CD14-positive monocyte (primary cell): ENCODE measurements at regions not wholly inside any gene's neighbourhood (a gene's known extent, or its start where the extent isn't known, plus 50 kb on each side); places are given as distances from the start of the nearest gene placed in this dataset.
A peak's percentile ranks its signal among the peaks of the same experiment; 100 is the strongest.

Source experiments
- DNase-seq, 3 donors: peaks; one replicate each; pipeline ENCODE4 v3.0.0-alpha.2; 2011 to 2022
- H2AFZ ChIP-seq: 2 replicates; pipeline ENCODE4 v1.6.0; 2012; ENCODE audit warnings: mild to moderate bottlenecking, low read depth, low read length, inconsistent platforms; ENCODE audit not compliant: insufficient read depth, poor library complexity, severe bottlenecking
- H3K27ac ChIP-seq, 2 donors: 1 replicate in 1 of 2; 2 replicates in 1 of 2; pipeline ENCODE4 v1.5.1; 2012 to 2013; ENCODE audit warnings: low read length in 2 of 2, control low read depth in 1 of 2, inconsistent platforms in 1 of 2, low read depth in 1 of 2, mild to moderate bottlenecking in 1 of 2
- H3K27me3 ChIP-seq, 2 donors: one replicate each; pipeline versions ENCODE4 v1.6.0 to v1.6.1; 2011 to 2013; ENCODE audit warnings: low read length in 2 of 2; ENCODE audit not compliant: control insufficient read depth in 2 of 2, insufficient read depth in 2 of 2
- H3K36me3 ChIP-seq, 2 donors: replicated peaks in 1 of 2; 1 replicate in 1 of 2; 2 replicates in 1 of 2; pipeline versions ENCODE4 v1.5.1 to v1.6.1; 2012 to 2013; ENCODE audit warnings: low read length in 2 of 2, control low read depth in 1 of 2, inconsistent platforms in 1 of 2, mild to moderate bottlenecking in 1 of 2; ENCODE audit not compliant: insufficient read depth in 2 of 2, control insufficient read depth in 1 of 2
- H3K4me1 ChIP-seq, 2 donors: 1 replicate in 1 of 2; 2 replicates in 1 of 2; pipeline versions ENCODE4 v1.5.1 to v1.6.1; 2012 to 2013; ENCODE audit warnings: low read length in 2 of 2, control low read depth in 1 of 2, inconsistent platforms in 1 of 2, mild to moderate bottlenecking in 1 of 2, moderate library complexity in 1 of 2; ENCODE audit not compliant: insufficient read depth in 2 of 2, control insufficient read depth in 1 of 2
- H3K4me2 ChIP-seq: replicated peaks from 2 replicates; pipeline ENCODE3; 2012; ENCODE audit warnings: low read length, moderate library complexity, mild to moderate bottlenecking; ENCODE audit not compliant: poor library complexity, severe bottlenecking; ENCODE audit errors: extremely low read depth
- H3K4me3 ChIP-seq, 3 experiments: fragments of 200-600 bp in 1 of 3; sonication (generic) in 1 of 3; replicated peaks in 1 of 3; 1 replicate in 2 of 3; 2 replicates in 1 of 3; pipeline ENCODE4 v1.5.1; 2011 to 2013; ENCODE audit warnings: low read length in 3 of 3, mild to moderate bottlenecking in 3 of 3, control low read depth in 2 of 3, low read depth in 2 of 3, inconsistent platforms in 1 of 3, moderate library complexity in 1 of 3
- H3K79me2 ChIP-seq: 2 replicates; pipeline ENCODE4 v1.6.0; 2012; ENCODE audit warnings: mild to moderate bottlenecking, control low read depth, inconsistent platforms, low read length, moderate library complexity; ENCODE audit not compliant: insufficient read depth
- H3K9ac ChIP-seq: 2 replicates; pipeline ENCODE4 v1.6.0; 2017; ENCODE audit warnings: low read length, mild to moderate bottlenecking; ENCODE audit not compliant: insufficient read depth, poor library complexity, severe bottlenecking
- H3K9me3 ChIP-seq, 2 donors: replicated peaks in 1 of 2; 1 replicate in 1 of 2; 2 replicates in 1 of 2; pipeline versions ENCODE4 v1.5.1 to v1.6.1; 2012 to 2013; ENCODE audit warnings: low read length in 2 of 2, control low read depth in 1 of 2; ENCODE audit not compliant: control insufficient read depth in 1 of 2, insufficient read depth in 1 of 2
- H4K20me1 ChIP-seq: 2 replicates; pipeline ENCODE4 v1.6.0; 2012; ENCODE audit warnings: mild to moderate bottlenecking, low read length, control low read depth, moderate library complexity; ENCODE audit not compliant: insufficient read depth
- H3K27ac Mint-ChIP-seq, 7 donors: one replicate each; pipeline ENCODE4 v1.8.0; 2020; ENCODE audit warnings: mild to moderate bottlenecking in 7 of 7, mixed read lengths in 7 of 7, moderate library complexity in 6 of 7, inconsistent platforms in 2 of 7
- H3K27me3 Mint-ChIP-seq, 3 donors: one replicate each; pipeline ENCODE4 v1.8.0; 2021 to 2022; ENCODE audit warnings: low read depth in 3 of 3, mild to moderate bottlenecking in 3 of 3, mixed read lengths in 3 of 3, moderate library complexity in 3 of 3, inconsistent platforms in 1 of 3
- H3K36me3 Mint-ChIP-seq, 2 donors: one replicate each; pipeline ENCODE4 v1.8.0; 2020; ENCODE audit warnings: mixed read lengths in 2 of 2, inconsistent platforms in 1 of 2, mild to moderate bottlenecking in 1 of 2
- H3K4me1 Mint-ChIP-seq: one replicate; pipeline ENCODE4 v1.8.0; 2020; ENCODE audit warnings: mild to moderate bottlenecking, mixed read lengths
- H3K4me3 Mint-ChIP-seq, 2 donors: one replicate each; pipeline ENCODE4 v1.8.0; 2020; ENCODE audit warnings: mild to moderate bottlenecking in 2 of 2, mixed read lengths in 2 of 2, moderate library complexity in 1 of 2
- H3K9me3 Mint-ChIP-seq, 7 donors: one replicate each; pipeline ENCODE4 v1.8.0; 2020 to 2022; ENCODE audit warnings: mixed read lengths in 7 of 7, mild to moderate bottlenecking in 6 of 7, moderate library complexity in 6 of 7, inconsistent platforms in 2 of 7
- WGBS: methylation state at CpG from one replicate; pipeline ENCODE4 v1.1.5; 2013; ENCODE audit warnings: missing lambda C conversion rate; ENCODE audit not compliant: insufficient coverage; 5-methylcytosine and 5-hydroxymethylcytosine counted together
- intact Hi-C, 2 donors: fragments of 100-400 bp; cut with micrococcal nuclease; formaldehyde crosslinking; loops; one replicate each; pipeline versions ENCODE4 v1.15.0 to v1.15.1; 2023
- TF ChIP-seq, protein P1 (sequence below): fragments of 200-600 bp; IDR thresholded peaks from one replicate; pipeline ENCODE4 v1.8.0; 2022; ENCODE audit warnings: antibody characterized with exemption, mild to moderate bottlenecking

DNA sequence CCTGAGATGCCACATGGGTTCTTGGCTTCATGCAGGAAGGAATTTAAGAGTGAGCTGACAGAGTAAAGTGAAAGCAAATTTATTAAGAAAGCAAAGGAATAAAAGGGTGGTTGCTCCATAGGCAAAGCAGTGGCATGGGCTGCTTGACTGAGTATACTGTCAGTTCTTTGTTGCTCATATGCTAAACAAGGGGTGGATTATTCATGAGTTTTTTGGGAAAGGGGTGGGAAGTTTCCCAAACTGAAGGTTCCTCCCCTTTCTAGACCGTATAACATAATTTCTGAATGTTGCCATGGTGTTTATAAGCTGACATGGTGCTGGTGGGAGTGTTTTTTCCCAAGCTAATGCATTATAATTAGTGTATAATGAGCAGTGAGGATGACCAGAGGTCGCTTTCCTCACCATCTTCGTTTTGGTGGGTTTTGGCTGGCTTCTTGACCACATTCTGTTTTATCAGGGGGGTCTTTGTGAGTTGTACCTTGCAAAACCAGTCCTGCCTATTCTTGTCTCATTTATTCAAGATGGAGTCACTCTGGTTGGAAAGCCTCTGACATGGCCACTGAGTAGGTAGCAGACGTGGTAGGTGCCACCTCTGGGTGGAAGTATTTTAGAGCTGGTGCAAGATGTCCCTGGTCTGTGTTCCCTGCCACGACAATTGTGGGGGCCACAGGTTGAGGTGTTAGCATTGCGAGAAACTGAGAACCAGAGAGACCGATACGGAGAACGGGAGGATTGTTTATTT, 107.5 kb upstream of the SDK1 start:
- H3K9ac ChIP-seq: no peak overlapping the region
- no peaks in the 10 kb centered on the region for H3K27me3 ChIP-seq
- Mint-ChIP-seq H3K36me3 (no peaks in the 10 kb centered on the region), H3K4me1 (peaks cover 3% of the 10 kb centered on the region), H3K27me3 (peaks cover 0 to 11% (median 3%) of the 10 kb centered on the region in 3 donors), H3K4me3 (no peak overlapping the region), H3K27ac (peak overlapping the region in 1 of 7 donors; percentile 33), H3K9me3 (peaks cover 13 to 35% (median 17%) of the 10 kb centered on the region in 7 donors)
- H4K20me1 ChIP-seq: no peaks in the 10 kb centered on the region
- 94% methylated on average over 6 of the region's 9 CpGs for WGBS
- H3K4me1 ChIP-seq: no peaks in the 10 kb centered on the region
- no peaks in the 10 kb centered on the region for H3K36me3 ChIP-seq
- peaks cover 0 to 20% of the 10 kb centered on the region in 2 donors for H3K9me3 ChIP-seq
- no peak overlapping the region for H2AFZ ChIP-seq
- intact Hi-C loops: no loop called here
- no peak for DNase-seq
- TF ChIP-seq, protein P1, sequence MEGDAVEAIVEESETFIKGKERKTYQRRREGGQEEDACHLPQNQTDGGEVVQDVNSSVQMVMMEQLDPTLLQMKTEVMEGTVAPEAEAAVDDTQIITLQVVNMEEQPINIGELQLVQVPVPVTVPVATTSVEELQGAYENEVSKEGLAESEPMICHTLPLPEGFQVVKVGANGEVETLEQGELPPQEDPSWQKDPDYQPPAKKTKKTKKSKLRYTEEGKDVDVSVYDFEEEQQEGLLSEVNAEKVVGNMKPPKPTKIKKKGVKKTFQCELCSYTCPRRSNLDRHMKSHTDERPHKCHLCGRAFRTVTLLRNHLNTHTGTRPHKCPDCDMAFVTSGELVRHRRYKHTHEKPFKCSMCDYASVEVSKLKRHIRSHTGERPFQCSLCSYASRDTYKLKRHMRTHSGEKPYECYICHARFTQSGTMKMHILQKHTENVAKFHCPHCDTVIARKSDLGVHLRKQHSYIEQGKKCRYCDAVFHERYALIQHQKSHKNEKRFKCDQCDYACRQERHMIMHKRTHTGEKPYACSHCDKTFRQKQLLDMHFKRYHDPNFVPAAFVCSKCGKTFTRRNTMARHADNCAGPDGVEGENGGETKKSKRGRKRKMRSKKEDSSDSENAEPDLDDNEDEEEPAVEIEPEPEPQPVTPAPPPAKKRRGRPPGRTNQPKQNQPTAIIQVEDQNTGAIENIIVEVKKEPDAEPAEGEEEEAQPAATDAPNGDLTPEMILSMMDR: no peak
- no peaks in the 10 kb centered on the region for H3K79me2 ChIP-seq
- H3K27ac ChIP-seq: no peak overlapping the region
- H3K4me3 ChIP-seq: no peak overlapping the region
- no peak overlapping the region for H3K4me2 ChIP-seq

DNA sequence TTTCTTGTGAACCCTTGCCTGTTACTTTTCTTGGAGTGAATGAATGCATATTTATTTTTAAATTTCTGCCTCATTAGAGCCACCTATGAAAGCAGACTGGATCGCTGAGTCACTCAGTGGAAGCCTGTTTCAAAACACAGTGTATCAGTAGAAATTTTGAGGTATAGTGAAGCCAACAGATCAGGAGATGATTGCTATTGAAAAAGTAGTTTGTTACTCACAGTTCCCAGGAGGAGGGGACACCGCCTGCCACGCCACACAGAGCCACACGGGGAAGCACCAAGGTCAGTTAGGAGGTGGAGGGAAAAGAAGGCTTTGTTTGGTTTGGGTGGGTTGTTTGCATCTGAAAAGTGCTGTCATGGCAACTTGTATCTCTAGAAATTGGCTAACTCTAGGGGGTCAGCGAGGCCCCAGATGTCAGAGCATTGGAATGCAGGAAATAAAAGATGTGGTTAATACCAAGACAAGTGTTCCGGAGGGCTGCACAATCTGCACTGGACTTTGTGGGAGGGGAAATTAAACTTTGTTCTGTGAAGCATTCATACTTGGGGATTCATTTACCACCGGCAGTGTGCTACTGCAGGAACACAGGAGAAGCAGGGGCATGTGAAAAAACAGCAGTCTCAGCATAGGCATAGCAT, 106.4 kb upstream of the SDK1 start:
- no peak overlapping the region for H2AFZ ChIP-seq
- H3K9me3 ChIP-seq: peaks cover 0 to 20% of the 10 kb centered on the region in 2 donors
- Mint-ChIP-seq H3K4me3 (no peak overlapping the region), H3K4me1 (peaks cover 3% of the 10 kb centered on the region), H3K27me3 (peaks cover 3 to 9% (median 3%) of the 10 kb centered on the region in 3 donors), H3K9me3 (peaks cover 18 to 43% (median 26%) of the 10 kb centered on the region in 7 donors), H3K27ac (no peak overlapping the region), H3K36me3 (no peaks in the 10 kb centered on the region)
- no peak overlapping the region for H3K9ac ChIP-seq
- H3K4me3 ChIP-seq: no peak overlapping the region
- H3K4me2 ChIP-seq: no peak overlapping the region
- intact Hi-C loops: no loop called here
- WGBS: 96% methylated on average over 5 of the region's 7 CpGs
- H3K27me3 ChIP-seq: no peaks in the 10 kb centered on the region
- TF ChIP-seq, protein P1: no peak
- no peaks in the 10 kb centered on the region for H3K36me3 ChIP-seq
- no peaks in the 10 kb centered on the region for H3K4me1 ChIP-seq
- no peak for DNase-seq
- no peaks in the 10 kb centered on the region for H3K79me2 ChIP-seq
- H3K27ac ChIP-seq: no peak overlapping the region
- H4K20me1 ChIP-seq: no peaks in the 10 kb centered on the region
